HG03521 (cell line): ENCODE measurements at regions not wholly inside any gene's neighbourhood (a gene's known extent, or its start where the extent isn't known, plus 50 kb on each side); places are given as distances from the start of the nearest gene placed in this dataset.

Experiments
- ATAC-seq: cut with Tn5 transposase; IDR thresholded peaks from one replicate; pipeline ENCODE4 v1.9.1; 2021; ENCODE audit warnings: mild to moderate bottlenecking, moderate library complexity; ENCODE audit not compliant: unreplicated experiment

GRCh38 chr2:238985041-238985729, 137.3 kb downstream of the TWIST2 start:
- no peak for ATAC-seq

DNA sequence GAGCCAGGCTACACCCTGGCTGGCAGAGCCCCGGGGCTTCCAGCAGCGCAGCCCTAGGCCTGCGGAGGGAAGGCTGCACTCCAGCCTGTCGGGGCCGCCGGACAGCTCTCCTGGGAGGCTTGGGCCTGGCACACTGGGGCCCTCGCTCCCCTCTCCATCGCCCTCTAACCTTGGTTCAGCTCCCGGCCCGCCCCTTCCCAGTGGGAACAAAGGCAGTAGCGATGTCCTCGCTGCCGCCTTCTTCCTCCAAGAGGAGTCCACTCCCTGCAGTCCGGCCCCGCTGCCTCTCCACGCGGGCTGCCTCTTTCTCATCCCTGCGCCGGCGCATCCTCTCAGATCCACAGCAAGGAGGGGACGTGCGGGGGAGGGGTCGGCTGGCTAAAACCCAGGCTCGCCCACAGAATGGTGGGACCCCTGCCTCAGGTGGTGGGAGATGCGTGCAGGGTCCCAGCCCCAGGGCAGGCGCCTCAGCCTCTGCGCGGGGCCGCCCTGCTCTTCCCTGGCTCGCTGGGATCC, 138.1 kb downstream of the TWIST2 start:
- no peak for ATAC-seq

DNA sequence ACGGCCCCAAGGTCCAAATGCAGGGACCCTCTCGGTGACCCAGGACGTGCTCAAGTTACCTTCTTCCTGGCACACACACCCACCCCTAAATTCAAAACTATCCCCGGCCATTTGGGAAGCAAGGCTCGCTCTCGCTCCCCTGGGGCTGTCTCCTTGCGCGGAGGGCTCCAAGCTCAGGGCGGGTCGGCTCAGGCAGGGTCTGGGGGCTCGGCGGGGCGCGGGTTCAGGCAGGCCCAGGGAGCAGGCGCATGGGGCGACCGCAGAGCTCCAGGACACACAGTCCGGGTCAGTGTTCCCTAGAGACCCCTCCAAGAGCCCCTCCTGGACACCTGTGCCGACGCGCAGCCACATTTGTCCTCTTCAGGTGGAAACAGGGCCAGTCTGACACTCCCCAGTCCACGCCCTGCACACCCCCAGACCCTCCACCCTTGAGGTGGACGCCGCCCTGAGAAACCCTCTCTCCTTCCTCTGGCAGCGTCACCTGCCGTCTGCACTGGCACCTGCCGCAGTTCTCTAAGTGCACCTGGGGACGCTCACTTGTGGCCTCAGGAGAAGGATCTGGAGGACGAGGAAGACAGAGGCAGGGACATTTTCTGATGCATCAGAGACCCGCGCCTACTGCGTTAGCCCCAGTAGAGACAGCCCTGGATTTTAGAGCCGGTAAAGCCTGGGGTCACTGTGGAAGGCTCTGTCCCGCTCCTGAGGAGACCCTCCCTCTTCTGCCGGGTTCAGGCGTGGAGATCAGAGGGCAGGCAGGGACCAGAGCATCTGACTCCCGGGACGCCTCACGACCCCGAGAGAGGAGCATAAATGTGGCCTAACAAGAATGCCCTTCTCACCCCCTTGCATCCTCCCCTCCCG, 138.8 kb downstream of the TWIST2 start:
- no peak for ATAC-seq

DNA sequence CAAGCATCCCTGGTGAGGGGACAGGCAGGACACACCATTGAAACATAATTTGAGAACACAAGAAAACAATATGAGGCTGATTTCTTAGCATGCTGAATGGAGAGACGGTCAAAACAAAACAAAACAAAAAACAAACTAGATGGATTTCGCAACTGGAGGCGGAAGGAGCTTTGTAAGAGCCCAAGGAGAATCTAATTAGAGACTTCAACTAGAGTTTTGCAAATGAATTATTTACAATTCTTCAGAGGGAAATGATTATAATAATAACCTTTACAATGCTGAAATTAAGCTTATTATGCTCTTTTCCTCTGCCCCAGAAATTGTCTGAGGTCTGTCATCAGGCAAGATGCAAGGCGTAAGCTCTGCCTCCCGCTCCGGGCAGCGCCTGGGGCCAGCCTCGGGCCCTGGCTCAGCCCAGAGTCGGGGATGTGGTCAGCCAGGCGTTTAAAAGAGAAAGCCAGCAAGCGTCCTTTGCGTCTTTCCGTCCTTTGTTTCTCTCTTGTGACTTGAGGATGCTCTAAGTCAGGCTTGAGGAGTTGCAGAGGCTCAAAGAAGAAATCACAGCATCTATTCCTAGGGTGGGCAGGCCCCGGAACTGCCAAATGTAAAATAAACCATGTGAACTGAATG, 139.6 kb downstream of the TWIST2 start:
- ATAC-seq, result no peak

- no peak for ATAC-seq
These were observed 140.2 kb downstream of the TWIST2 start for GRCh38 chr2:238988105-238988504.

- ATAC-seq, result no peak
These were observed 140.9 kb downstream of the TWIST2 start for GRCh38 chr2:238988752-238989151.

- ATAC-seq, result no peak
These were observed 141.6 kb downstream of the TWIST2 start for GRCh38 chr2:238989484-238989883.

GRCh38 chr2:238994432-238994831, 146.5 kb downstream of the TWIST2 start:
- ATAC-seq, result no peak

DNA sequence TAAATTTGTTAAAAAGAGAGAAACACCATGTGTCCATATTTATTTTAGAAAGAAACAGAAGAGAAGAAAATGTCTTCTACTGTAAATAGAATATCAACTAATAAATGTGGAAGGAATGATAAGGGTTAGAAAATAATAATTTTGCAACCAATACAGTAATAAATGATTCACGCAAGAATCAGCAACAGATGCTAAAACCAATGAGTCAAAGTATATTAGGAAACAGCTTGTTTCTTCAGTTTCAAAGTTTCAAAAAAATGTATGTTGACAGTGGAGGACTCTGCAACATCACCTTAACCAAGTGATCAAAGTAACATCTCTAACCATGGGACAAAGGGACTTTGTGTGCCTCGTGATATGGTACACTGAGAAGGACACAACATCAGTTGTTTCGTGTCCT, 147.0 kb downstream of the TWIST2 start:
- no peak for ATAC-seq

- ATAC-seq, result no peak
These were observed 147.7 kb downstream of the TWIST2 start for GRCh38 chr2:238995634-238996033.

DNA sequence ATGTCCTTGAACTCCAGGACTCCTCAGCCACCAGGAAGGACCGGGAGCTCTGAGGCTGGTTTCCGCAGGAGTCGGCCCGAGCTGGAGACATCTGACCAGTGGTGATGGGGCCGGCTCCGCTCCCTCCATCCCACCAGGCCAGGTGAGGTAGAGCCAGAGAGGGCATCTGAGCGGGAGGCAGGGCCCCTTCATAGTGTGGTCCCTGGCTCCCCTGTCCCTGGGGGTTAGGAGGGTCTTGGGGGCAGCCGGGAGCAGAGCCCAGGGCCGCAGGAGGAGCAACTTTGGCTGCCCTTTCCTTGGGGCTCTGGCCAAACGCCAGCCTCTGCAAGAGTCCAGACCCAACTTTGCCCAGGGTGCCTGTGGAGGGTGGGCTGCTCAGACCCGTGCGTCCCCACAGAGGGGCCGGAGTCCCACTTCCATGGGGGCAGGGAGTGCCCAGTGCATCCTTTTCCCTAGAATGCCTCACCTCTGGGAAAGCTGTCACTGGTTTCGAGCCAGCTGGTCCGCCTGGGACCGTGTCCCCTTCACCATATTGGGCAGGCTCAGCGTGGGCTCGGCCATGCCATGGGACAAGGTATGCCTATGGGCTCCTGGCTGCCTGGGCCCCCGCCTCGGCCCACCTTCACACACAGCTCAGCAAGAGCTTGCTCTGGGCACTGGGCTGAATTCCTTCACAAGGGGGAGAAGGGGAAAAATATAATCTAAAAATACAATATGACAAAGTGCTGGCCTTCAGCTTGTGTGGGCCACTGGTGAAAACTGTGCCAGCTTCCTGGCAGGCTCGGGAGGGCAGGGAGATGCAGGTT, 148.6 kb downstream of the TWIST2 start:
- ATAC-seq, result no peak

DNA sequence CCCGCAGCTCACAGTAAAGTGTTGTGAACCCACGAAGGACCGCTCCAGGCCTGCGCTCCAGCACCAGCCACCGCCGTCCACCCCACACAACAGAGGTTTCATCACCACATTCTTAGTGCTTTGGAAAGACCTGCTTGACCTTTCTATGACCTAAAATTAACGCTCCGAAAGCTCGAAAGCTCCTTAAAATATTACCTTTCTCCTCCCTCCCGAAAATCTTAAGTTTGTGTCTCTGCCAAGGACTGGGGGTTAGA, 149.2 kb downstream of the TWIST2 start:
- no peak for ATAC-seq

DNA sequence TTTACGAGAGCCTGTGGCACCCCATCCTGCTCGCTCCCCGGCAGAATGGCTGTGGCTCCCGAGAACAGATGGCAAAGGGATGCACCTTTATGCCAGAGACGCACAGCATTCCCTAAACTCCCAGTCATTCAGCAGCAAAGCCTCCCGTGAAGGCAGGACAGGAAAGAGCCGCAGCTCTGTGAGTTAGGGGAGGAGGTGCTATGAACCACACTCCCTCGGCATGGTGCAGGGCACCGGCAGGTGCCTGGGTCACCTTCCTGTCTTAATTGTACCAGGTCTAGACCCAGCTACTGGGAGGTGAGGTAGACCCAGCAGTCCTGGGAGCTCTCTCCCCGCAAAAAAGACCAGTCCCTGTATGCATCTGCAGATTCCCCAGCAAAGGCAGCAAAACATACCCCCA, 149.8 kb downstream of the TWIST2 start:
- ATAC-seq, result no peak
